ENCODE measurements at regions not wholly inside any gene's neighbourhood (a gene's known extent, or its start where the extent isn't known, plus 50 kb on each side); places are given as distances from the start of the nearest gene placed in this dataset.
A peak's percentile ranks its signal among the peaks of the same experiment; 100 is the strongest.

- Histone ChIP-seq H3K4me1 (ENCODE audit: control insufficient read depth in 2 of 2, insufficient read depth in 2 of 2, low read length in 2 of 2) (peaks cover 6 to 11% of the 10 kb centered on the region in 2 donors), H3K9me3 (ENCODE audit: control insufficient read depth in 2 of 3, low read length in 3 of 3) (no peaks in the 10 kb centered on the region), H3K27ac (ENCODE audit: low read depth, low read length) (no peak overlapping the region), H3K4me3 (ENCODE audit: low read length) (no peak overlapping the region), H3K36me3 (ENCODE audit: control insufficient read depth in 2 of 3, insufficient read depth in 3 of 3, low read length in 3 of 3) (no peaks in the 10 kb centered on the region), H3K27me3 (ENCODE audit: control insufficient read depth in 2 of 2, insufficient read depth in 2 of 2, low read length in 2 of 2) (no peaks in the 10 kb centered on the region)
- Mint-ChIP-seq H3K27me3 (no peaks in the 10 kb centered on the region), H3K27ac (peak overlapping the region in 1 of 9 donors; percentile 4), H3K4me1 (peaks cover 0 to 22% (median 15%) of the 10 kb centered on the region in 7 donors), H3K4me3 (no peak overlapping the region), H3K36me3 (no peaks in the 10 kb centered on the region), H3K9me3 (peaks cover 0 to 6% (median 0%) of the 10 kb centered on the region in 11 donors)
- DNase-seq (no peak), ATAC-seq (no peak)
- CTCF ChIA-PET, result no interaction called here
- POLR2A ChIA-PET, result no interaction called here
- intact Hi-C loops (cut with micrococcal nuclease), result loop anchor here in 1 of 2 donors (5.0 kb wide), 1 partner anchor 84 kb away; no protein-coding TSS in a partner anchor
These were observed 87.0 kb upstream of the RUNX1 start for GRCh38 chr21:35136106-35136505.

GRCh38 chr21:35135481-35135880 lies 86.4 kb upstream of the RUNX1 start:
- POLR2A ChIA-PET, result no interaction called here
- H3K4me1 Mint-ChIP-seq, result peaks cover 0 to 20% (median 15%) of the 10 kb centered on the region in 7 donors
- ATAC-seq, result no peak
- H3K36me3 Mint-ChIP-seq, result peaks cover 0 to 6% (median under 1%) of the 10 kb centered on the region in 5 donors
- Histone ChIP-seq H3K4me1 (ENCODE audit: control insufficient read depth in 2 of 2, insufficient read depth in 2 of 2, low read length in 2 of 2) (peaks cover 6 to 11% of the 10 kb centered on the region in 2 donors), H3K27me3 (ENCODE audit: control insufficient read depth in 2 of 2, insufficient read depth in 2 of 2, low read length in 2 of 2) (no peaks in the 10 kb centered on the region), H3K36me3 (ENCODE audit: control insufficient read depth in 2 of 3, insufficient read depth in 3 of 3, low read length in 3 of 3) (no peaks in the 10 kb centered on the region), H3K27ac (ENCODE audit: low read depth, low read length) (no peak overlapping the region), H3K4me3 (ENCODE audit: low read length) (no peak overlapping the region), H3K9me3 (ENCODE audit: control insufficient read depth in 2 of 3, low read length in 3 of 3) (no peaks in the 10 kb centered on the region)
- no peak for DNase-seq
- peak overlapping the region in 1 of 9 donors; percentile 4 for H3K27ac Mint-ChIP-seq
- no peak overlapping the region for H3K4me3 Mint-ChIP-seq
- H3K9me3 Mint-ChIP-seq, result peaks cover 0 to 6% (median under 1%) of the 10 kb centered on the region in 11 donors
- intact Hi-C loops (cut with micrococcal nuclease), result loop anchor here in 1 of 2 donors (5.0 kb wide), 1 partner anchor 83 kb away; no protein-coding TSS in a partner anchor
- no peaks in the 10 kb centered on the region for H3K27me3 Mint-ChIP-seq
- CTCF ChIA-PET, result no interaction called here

- Histone ChIP-seq H3K9me3 (ENCODE audit: control insufficient read depth in 2 of 3, low read length in 3 of 3) (no peaks in the 10 kb centered on the region), H3K4me3 (ENCODE audit: low read length) (no peak overlapping the region), H3K27me3 (ENCODE audit: control insufficient read depth in 2 of 2, insufficient read depth in 2 of 2, low read length in 2 of 2) (no peaks in the 10 kb centered on the region), H3K27ac (ENCODE audit: low read depth, low read length) (no peak overlapping the region), H3K4me1 (ENCODE audit: control insufficient read depth in 2 of 2, insufficient read depth in 2 of 2, low read length in 2 of 2) (peaks cover 6 to 10% of the 10 kb centered on the region in 2 donors), H3K36me3 (ENCODE audit: control insufficient read depth in 2 of 3, insufficient read depth in 3 of 3, low read length in 3 of 3) (no peaks in the 10 kb centered on the region)
- no peak for DNase-seq
- Mint-ChIP-seq H3K27me3 (no peaks in the 10 kb centered on the region), H3K36me3 (peaks cover 0 to 9% (median 6%) of the 10 kb centered on the region in 5 donors), H3K4me3 (no peak overlapping the region), H3K9me3 (peaks cover 0 to 10% (median 3%) of the 10 kb centered on the region in 11 donors), H3K4me1 (peaks cover 0 to 16% (median 11%) of the 10 kb centered on the region in 7 donors), H3K27ac (no peak overlapping the region)
- POLR2A ChIA-PET, result no interaction called here
- no peak for ATAC-seq
- CTCF ChIA-PET, result no interaction called here
- intact Hi-C loops (cut with micrococcal nuclease), result no loop called here
These were observed 85.2 kb upstream of the RUNX1 start for GRCh38 chr21:35134309-35134708.

- Histone ChIP-seq H3K9me3 (ENCODE audit: control insufficient read depth in 2 of 3, low read length in 3 of 3) (no peaks in the 10 kb centered on the region), H3K36me3 (ENCODE audit: control insufficient read depth in 2 of 3, insufficient read depth in 3 of 3, low read length in 3 of 3) (no peaks in the 10 kb centered on the region), H3K4me1 (ENCODE audit: control insufficient read depth in 2 of 2, insufficient read depth in 2 of 2, low read length in 2 of 2) (no peaks in the 10 kb centered on the region), H3K27me3 (ENCODE audit: control insufficient read depth in 2 of 2, insufficient read depth in 2 of 2, low read length in 2 of 2) (no peaks in the 10 kb centered on the region), H3K27ac (ENCODE audit: low read depth, low read length) (no peak overlapping the region), H3K4me3 (ENCODE audit: low read length) (no peak overlapping the region)
- intact Hi-C loops (cut with micrococcal nuclease), result no loop called here
- no peak overlapping the region for H3K27ac Mint-ChIP-seq
- H3K27me3 Mint-ChIP-seq, result no peaks in the 10 kb centered on the region
- peaks cover 0 to 12% (median 9%) of the 10 kb centered on the region in 5 donors for H3K36me3 Mint-ChIP-seq
- H3K4me3 Mint-ChIP-seq, result no peak overlapping the region
- CTCF ChIA-PET, result no interaction called here
- H3K9me3 Mint-ChIP-seq, result peaks cover 0 to 29% (median 8%) of the 10 kb centered on the region in 11 donors
- no peak for DNase-seq
- H3K4me1 Mint-ChIP-seq, result no peaks in the 10 kb centered on the region
- ATAC-seq, result no peak
- POLR2A ChIA-PET, result no interaction called here
These were observed 79.4 kb upstream of the RUNX1 start for GRCh38 chr21:35128536-35128935.

- no peaks in the 10 kb centered on the region for H3K4me1 ChIP-seq (ENCODE audit: control insufficient read depth in 2 of 2, insufficient read depth in 2 of 2, low read length in 2 of 2)
- CTCF ChIA-PET, result no interaction called here
- peaks cover 0 to 33% (median 8%) of the 10 kb centered on the region in 11 donors for H3K9me3 Mint-ChIP-seq
- H3K27me3 ChIP-seq (ENCODE audit: control insufficient read depth in 2 of 2, insufficient read depth in 2 of 2, low read length in 2 of 2), result no peaks in the 10 kb centered on the region
- H3K36me3 Mint-ChIP-seq, result peaks cover 0 to 12% (median 9%) of the 10 kb centered on the region in 5 donors
- no peaks in the 10 kb centered on the region for H3K4me1 Mint-ChIP-seq
- H3K4me3 ChIP-seq (ENCODE audit: low read length), result no peak overlapping the region
- H3K36me3 ChIP-seq (ENCODE audit: control insufficient read depth in 2 of 3, insufficient read depth in 3 of 3, low read length in 3 of 3), result no peaks in the 10 kb centered on the region
- H3K9me3 ChIP-seq (ENCODE audit: control insufficient read depth in 2 of 3, low read length in 3 of 3), result no peaks in the 10 kb centered on the region
- no peak overlapping the region for H3K27ac ChIP-seq (ENCODE audit: low read depth, low read length)
- POLR2A ChIA-PET, result no interaction called here
- H3K4me3 Mint-ChIP-seq, result no peak overlapping the region
- DNase-seq, result no peak
- no peak overlapping the region for H3K27ac Mint-ChIP-seq
- H3K27me3 Mint-ChIP-seq, result no peaks in the 10 kb centered on the region
- intact Hi-C loops (cut with micrococcal nuclease), result no loop called here
- no peak for ATAC-seq
These were observed 78.7 kb upstream of the RUNX1 start for GRCh38 chr21:35127851-35128250.

GRCh38 chr21:35127026-35127425 lies 77.9 kb upstream of the RUNX1 start:
- Mint-ChIP-seq H3K4me3 (no peak overlapping the region), H3K27ac (no peak overlapping the region), H3K36me3 (peaks cover 0 to 12% (median 9%) of the 10 kb centered on the region in 5 donors), H3K4me1 (no peaks in the 10 kb centered on the region), H3K9me3 (peaks cover 0 to 35% (median 8%) of the 10 kb centered on the region in 11 donors), H3K27me3 (no peaks in the 10 kb centered on the region)
- Histone ChIP-seq H3K4me3 (ENCODE audit: low read length) (no peak overlapping the region), H3K9me3 (ENCODE audit: control insufficient read depth in 2 of 3, low read length in 3 of 3) (no peaks in the 10 kb centered on the region), H3K4me1 (ENCODE audit: control insufficient read depth in 2 of 2, insufficient read depth in 2 of 2, low read length in 2 of 2) (no peaks in the 10 kb centered on the region), H3K36me3 (ENCODE audit: control insufficient read depth in 2 of 3, insufficient read depth in 3 of 3, low read length in 3 of 3) (no peaks in the 10 kb centered on the region), H3K27ac (ENCODE audit: low read depth, low read length) (no peak overlapping the region), H3K27me3 (ENCODE audit: control insufficient read depth in 2 of 2, insufficient read depth in 2 of 2, low read length in 2 of 2) (no peaks in the 10 kb centered on the region)
- intact Hi-C loops (cut with micrococcal nuclease), result no loop called here
- CTCF ChIA-PET, result interaction anchor here (0.6 kb wide), 1 partner anchor 123 kb away, joined by 4 read pairs; no protein-coding TSS in a partner anchor
- POLR2A ChIA-PET, result no interaction called here
- ATAC-seq (no peak), DNase-seq (no peak)

- no peak for DNase-seq
- ChIA-PET CTCF (no interaction called here), POLR2A (no interaction called here)
- Mint-ChIP-seq H3K9me3 (peaks cover 0 to 17% (median 1%) of the 10 kb centered on the region in 11 donors), H3K27ac (peak overlapping the region in 1 of 9 donors; percentile 43), H3K36me3 (peaks cover 0 to 2% (median 0%) of the 10 kb centered on the region in 5 donors), H3K4me3 (no peak overlapping the region), H3K27me3 (no peaks in the 10 kb centered on the region), H3K4me1 (peaks cover 0 to 2% (median 0%) of the 10 kb centered on the region in 7 donors)
- Histone ChIP-seq H3K27me3 (ENCODE audit: control insufficient read depth in 2 of 2, insufficient read depth in 2 of 2, low read length in 2 of 2) (no peaks in the 10 kb centered on the region), H3K36me3 (ENCODE audit: control insufficient read depth in 2 of 3, insufficient read depth in 3 of 3, low read length in 3 of 3) (no peaks in the 10 kb centered on the region), H3K4me1 (ENCODE audit: control insufficient read depth in 2 of 2, insufficient read depth in 2 of 2, low read length in 2 of 2) (no peaks in the 10 kb centered on the region), H3K9me3 (ENCODE audit: control insufficient read depth in 2 of 3, low read length in 3 of 3) (no peaks in the 10 kb centered on the region), H3K4me3 (ENCODE audit: low read length) (no peak overlapping the region), H3K27ac (ENCODE audit: low read depth, low read length) (no peak overlapping the region)
- intact Hi-C loops (cut with micrococcal nuclease), result no loop called here
- ATAC-seq, result no peak
These were observed 71.6 kb upstream of the RUNX1 start for GRCh38 chr21:35120631-35121180.
